IPS-NIHi7 (cell line): ENCODE measurements at regions not wholly inside any gene's neighbourhood (a gene's known extent, or its start where the extent isn't known, plus 50 kb on each side); places are given as distances from the start of the nearest gene placed in this dataset.

ENCODE experiments used
- DNase-seq: peaks from one replicate; pipeline ENCODE4 v3.0.0; 2012; ENCODE audit warnings: mixed read lengths; ENCODE audit errors: extremely low spot score

- no peak for DNase-seq
Observed at GRCh38 chr18:27762054-27762453, 414.9 kb downstream of the CDH2 start.

- DNase-seq, result no peak
Observed at GRCh38 chr18:27752944-27753343, 424.0 kb downstream of the CDH2 start.

GRCh38 chr18:27750923-27751322 lies 426.0 kb downstream of the CDH2 start:
- DNase-seq, result no peak

- DNase-seq, result peak; percentile 76
Observed at GRCh38 chr18:27750014-27750413, 426.9 kb downstream of the CDH2 start.

- no peak for DNase-seq
Observed at GRCh38 chr18:27749194-27749593, 427.7 kb downstream of the CDH2 start.

- no peak for DNase-seq
Observed at GRCh38 chr18:27746241-27746640, 430.7 kb downstream of the CDH2 start.

GRCh38 chr18:27735117-27735516 lies 441.8 kb downstream of the CDH2 start:
- DNase-seq, result no peak

- DNase-seq, result no peak
Observed at GRCh38 chr18:27731211-27731610, 445.7 kb downstream of the CDH2 start.

- no peak for DNase-seq
Observed at GRCh38 chr18:27728659-27729058, 448.3 kb downstream of the CDH2 start.

- no peak for DNase-seq
Observed at GRCh38 chr18:27724362-27724761, 452.6 kb downstream of the CDH2 start.

- DNase-seq, result no peak
Observed at GRCh38 chr18:27723168-27723567, 453.8 kb downstream of the CDH2 start.

GRCh38 chr18:27719680-27720079 lies 457.2 kb downstream of the CDH2 start:
- DNase-seq, result no peak

- DNase-seq, result peak; percentile 33
Observed at GRCh38 chr18:27717816-27718215, 459.1 kb downstream of the CDH2 start.

GRCh38 chr18:27717250-27717649 lies 459.7 kb downstream of the CDH2 start:
- DNase-seq, result no peak

GRCh38 chr18:27715751-27716150 lies 461.2 kb downstream of the CDH2 start:
- DNase-seq, result no peak

- no peak for DNase-seq
Observed at GRCh38 chr18:27713738-27714095, 463.2 kb downstream of the CDH2 start.

GRCh38 chr18:27713037-27713737 lies 463.7 kb downstream of the CDH2 start:
- peak; percentile 49 for DNase-seq

GRCh38 chr18:27712066-27712465 lies 464.9 kb downstream of the CDH2 start:
- no peak for DNase-seq

GRCh38 chr18:27711382-27711781 lies 465.5 kb downstream of the CDH2 start:
- no peak for DNase-seq

- DNase-seq, result no peak
Observed at GRCh38 chr18:27709344-27709743, 467.6 kb downstream of the CDH2 start.

GRCh38 chr18:27707201-27707600 lies 469.7 kb downstream of the CDH2 start:
- no peak for DNase-seq

GRCh38 chr18:27704736-27705361 lies 472.1 kb downstream of the CDH2 start:
- no peak for DNase-seq

- no peak for DNase-seq
Observed at GRCh38 chr18:27699137-27699536, 477.8 kb downstream of the CDH2 start.

GRCh38 chr18:27696148-27696547 lies 480.8 kb downstream of the CDH2 start:
- no peak for DNase-seq
